Hematopoietic multipotent progenitor cell treated with erythropoietin and hydrocortisone succinate and interleukin-3 and kit ligand, for 6 days (in vitro differentiated cells): ENCODE measurements at regions not wholly inside any gene's neighbourhood (a gene's known extent, or its start where the extent isn't known, plus 50 kb on each side); places are given as distances from the start of the nearest gene placed in this dataset.

Experiments used
- DNase-seq: peaks from one replicate; pipeline ENCODE4 v3.0.0-alpha.2; 2015

DNA sequence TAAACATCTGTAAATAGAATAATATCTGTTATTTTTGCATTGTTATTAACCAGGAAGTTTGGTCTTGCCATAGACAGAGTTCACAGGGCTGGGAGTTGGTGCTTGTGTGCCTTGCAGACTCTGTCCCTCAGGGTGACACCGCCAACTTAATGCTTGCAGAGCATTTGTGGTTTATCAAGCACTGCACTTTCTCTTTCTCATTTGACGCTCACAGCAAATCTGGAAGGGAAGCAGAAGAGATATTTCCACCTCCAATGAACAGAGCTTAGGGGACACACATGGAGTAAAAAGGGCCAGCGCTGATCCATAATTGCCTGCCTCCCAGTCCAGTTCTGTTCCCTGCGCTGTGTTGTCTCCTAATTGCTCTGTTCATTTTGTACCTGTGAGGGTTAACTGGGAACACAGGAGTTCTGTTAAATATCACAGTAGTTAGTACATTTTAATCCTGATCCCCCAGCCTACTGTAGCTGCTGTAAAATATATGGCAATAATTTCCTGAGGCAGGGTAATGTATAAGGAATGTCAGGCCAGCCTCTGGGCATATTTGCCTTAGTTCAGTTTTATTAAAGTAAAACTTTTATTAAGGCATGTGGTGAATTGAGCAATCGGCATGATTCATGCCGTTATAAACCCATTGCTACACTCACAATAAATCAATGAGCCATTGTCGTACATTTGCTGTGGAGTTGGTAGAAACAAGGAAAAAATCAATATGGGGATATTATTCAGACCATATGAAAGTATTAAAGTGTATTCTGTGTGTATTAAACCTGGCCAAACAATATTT, 182.5 kb upstream of the OSR1 start:
- DNase-seq: no peak

DNA sequence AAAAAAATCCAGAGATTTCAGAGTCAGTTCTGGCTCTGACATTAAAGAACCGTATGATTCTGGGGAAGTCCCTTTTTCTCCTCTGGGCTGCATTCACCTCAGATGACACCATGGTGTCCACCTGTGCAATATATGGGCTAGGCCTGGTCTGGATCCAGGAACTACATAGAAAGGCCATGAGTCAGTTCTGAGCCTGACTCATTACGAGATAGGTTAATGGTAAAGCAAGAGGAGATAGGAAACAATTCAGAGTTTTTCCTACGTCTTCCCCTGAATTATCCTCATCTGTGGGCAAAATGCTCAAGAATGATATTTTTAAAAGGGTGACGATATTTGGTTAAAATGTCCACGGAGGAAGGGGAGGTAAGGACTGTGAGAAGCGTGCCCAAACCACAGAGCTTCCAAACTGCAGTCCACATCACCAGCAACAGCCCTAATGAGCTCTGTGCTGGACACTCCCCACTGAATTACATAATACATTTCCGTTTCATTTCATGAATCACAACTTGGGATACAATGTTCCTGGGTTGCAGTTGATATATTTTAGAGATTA, 180.1 kb upstream of the OSR1 start:
- DNase-seq: no peak

GRCh38 chr2:19536136-19536535, 177.7 kb upstream of the OSR1 start:
- no peak for DNase-seq

- DNase-seq: no peak
These were observed 174.2 kb upstream of the OSR1 start for GRCh38 chr2:19532547-19533196.

DNA sequence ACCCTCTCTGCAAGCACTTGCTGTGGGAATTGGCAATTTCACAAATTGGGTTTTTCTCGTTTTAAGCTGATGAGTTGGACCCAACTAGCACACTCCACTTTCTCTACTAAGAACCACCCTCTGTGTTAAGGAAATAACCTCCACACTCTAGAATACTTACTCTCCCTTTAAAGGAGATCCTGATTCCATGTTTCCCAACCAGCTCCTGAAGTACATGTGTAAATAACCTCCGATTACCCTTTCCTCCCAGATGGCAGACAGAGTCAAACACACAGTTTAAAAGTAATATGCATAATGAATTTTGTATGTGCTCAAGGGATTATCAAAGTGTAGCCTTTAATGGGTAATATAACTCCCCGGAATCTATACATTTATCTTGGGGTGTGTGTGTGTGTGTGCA, 171.3 kb upstream of the OSR1 start:
- no peak for DNase-seq

- no peak for DNase-seq
These were observed 169.3 kb upstream of the OSR1 start for GRCh38 chr2:19527771-19528170.

GRCh38 chr2:19525313-19525712, 166.9 kb upstream of the OSR1 start:
- DNase-seq: no peak

- DNase-seq: no peak
These were observed 160.6 kb upstream of the OSR1 start for GRCh38 chr2:19519045-19519444.

GRCh38 chr2:19507137-19507536, 148.7 kb upstream of the OSR1 start:
- no peak for DNase-seq

DNA sequence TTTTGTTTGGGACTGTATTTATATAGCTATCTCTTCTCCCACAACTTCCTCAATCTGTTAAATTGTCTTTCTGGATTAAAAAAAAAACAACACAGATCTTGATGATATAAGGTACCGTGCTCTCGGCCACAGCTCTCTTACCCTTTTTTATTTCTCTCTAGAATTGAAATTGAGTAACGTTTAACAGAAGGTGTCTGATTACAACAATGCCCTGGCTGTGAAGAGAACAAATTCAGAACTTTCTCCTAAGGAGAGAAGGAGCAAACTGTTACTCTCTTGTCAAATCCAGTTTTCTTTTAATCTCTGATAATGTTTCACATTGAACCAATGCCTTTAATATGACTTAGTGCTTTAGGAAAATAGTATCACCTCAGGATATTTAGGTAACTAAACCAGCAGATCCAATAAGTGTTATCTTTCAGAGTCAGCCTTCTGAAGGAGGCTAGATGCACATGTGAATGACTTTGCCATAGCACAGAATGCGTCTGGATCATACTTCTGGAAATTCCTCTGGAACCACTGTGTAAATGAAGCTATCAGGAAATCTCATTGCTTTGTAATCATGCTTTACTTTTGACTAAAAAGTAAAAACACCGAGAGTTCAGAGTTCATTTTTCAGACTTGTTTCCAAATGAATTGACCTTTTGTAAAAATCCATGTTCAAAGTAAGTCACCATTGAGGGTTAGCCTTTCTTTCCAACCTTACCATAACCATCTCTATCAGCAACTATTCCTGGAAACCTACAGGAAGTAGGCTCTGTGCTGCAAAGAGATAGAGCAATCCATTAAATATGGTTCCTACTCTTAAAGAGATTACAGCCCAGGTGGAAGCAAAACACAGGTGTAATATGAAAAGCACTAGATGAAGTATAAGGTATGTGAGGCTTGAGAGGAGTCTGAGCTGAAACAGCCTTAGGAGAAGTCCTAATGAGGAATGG, 147.0 kb upstream of the OSR1 start:
- DNase-seq: no peak

- DNase-seq: no peak
These were observed 146.2 kb upstream of the OSR1 start for GRCh38 chr2:19504400-19505198.

GRCh38 chr2:19503915-19504314, 145.5 kb upstream of the OSR1 start:
- no peak for DNase-seq

GRCh38 chr2:19503406-19503805, 145.0 kb upstream of the OSR1 start:
- DNase-seq: no peak

DNA sequence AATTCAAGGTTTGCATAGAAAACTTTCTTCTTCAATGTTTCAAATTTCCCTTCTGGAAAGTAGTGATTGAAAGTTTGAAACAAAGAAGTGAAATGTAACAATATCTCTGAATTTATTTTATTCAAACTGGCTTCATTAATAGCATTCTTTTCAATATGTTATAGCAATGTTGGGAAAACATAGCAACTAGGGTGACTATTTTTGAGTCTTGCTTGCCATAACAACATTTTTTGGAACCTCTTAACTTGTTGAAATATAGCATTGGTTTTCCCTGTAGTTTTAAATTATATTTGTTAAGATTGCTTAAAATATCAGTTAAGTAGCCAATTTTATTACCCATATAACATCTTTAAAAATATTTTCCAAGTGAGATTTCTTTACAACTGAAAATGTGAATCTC, 141.7 kb upstream of the OSR1 start:
- DNase-seq: no peak

DNA sequence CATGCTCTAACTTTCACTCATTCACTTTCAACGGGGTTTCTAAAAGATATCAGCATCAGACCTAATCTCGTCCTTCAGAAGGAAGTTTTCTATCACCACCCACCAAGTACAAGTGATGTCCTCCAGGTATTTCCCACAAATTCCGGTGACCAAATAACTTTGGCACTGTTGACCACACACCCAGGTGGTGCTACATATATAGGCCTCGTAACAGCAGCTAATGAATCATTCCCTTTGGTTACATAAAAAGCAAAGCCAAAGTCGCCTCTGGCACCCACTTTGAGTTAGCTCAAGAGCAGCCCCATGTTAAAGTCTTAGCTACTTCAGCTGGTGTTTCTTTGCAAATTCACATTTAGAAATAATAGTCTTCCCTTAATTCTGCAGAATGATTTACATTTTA, 138.2 kb upstream of the OSR1 start:
- no peak for DNase-seq

DNA sequence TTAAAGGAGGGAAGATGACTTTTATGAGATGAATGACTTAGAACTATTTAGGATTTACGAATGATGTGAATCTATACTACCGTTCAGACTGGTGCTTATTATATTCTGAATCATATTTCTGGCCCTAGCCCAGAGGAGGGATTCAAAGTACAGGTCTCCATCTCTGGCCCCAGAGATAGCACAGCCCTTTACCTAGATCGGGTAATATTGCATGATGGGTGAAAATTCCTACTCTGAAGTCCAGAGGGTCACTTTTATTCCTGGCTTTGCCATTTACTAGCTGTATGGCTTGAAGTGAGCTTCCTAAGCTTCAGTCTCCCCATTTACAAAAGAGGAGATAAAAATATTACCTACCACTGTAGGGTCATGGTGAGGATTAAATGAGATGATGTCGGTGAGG, 135.8 kb upstream of the OSR1 start:
- DNase-seq: no peak

- no peak for DNase-seq
These were observed 133.4 kb upstream of the OSR1 start for GRCh38 chr2:19491796-19492195.

GRCh38 chr2:19490846-19491435, 132.5 kb upstream of the OSR1 start:
- no peak for DNase-seq

- no peak for DNase-seq
These were observed 129.7 kb upstream of the OSR1 start for GRCh38 chr2:19488009-19488691.

GRCh38 chr2:19484736-19485135, 126.3 kb upstream of the OSR1 start:
- no peak for DNase-seq

- no peak for DNase-seq
These were observed 122.2 kb upstream of the OSR1 start for GRCh38 chr2:19480673-19481072.
